Cardiac septum (tissue), 1 donor: ENCODE measurements at regions not wholly inside any gene's neighbourhood (a gene's known extent, or its start where the extent isn't known, plus 50 kb on each side); places are given as distances from the start of the nearest gene placed in this dataset.
"Not testable (repeated sequence)": the region's sequence is repeated elsewhere in the genome, so short reads cannot be mapped to it uniquely, and the experiment has no call there.

Experiments used
- DNase-seq: peaks from one replicate; pipeline ENCODE4 v3.0.0-alpha.2; 2020; ENCODE audit warnings: low spot score
- intact Hi-C: fragments of 100-400 bp; cut with DNase I; formaldehyde crosslinking; loops from one replicate; pipeline ENCODE4 v1.14.0; 2022
- donor health status: DM: no; HTN: no; CAD: no.

DNA sequence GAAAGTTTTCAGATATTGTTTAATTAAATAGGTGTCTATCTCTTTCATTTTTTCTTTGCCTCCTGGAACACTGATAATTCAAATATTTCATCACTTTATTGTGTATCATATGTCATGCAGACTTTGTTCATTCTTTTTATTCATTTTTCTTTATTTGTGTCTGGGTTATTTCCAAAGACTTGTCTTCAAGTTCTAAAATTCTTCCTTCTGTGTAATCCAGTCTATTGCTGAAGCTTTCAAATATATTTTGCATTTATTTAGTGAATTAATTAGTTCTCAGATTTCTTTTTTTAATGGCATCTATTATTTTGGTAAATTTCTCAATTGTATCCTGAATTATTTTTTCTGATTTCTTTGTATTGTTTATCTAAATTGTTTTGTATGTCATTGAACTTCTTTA, 70.1 kb downstream of the ZNF330 start:
- intact Hi-C loops = no loop called here
- no peak for DNase-seq

DNA sequence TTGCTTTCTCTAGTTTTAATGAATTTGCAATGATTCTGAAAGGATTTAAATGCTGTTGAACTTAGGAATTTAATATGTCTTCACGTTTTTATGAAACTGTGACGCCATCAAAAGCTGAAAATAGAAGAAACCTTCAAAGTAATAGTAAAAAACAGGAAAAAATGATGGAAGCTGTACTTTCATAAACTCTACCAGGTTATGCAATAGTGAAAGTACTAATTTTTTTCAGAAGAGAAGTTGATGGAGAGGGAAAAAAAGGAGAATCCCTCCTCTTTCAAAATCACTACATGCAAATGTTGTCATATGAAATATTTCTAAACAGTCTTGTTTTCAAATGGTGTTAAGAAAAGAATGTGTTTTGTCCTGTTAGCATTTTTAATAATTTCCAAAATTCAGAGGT, 73.6 kb downstream of the ZNF330 start:
- DNase-seq = no peak
- intact Hi-C loops = no loop called here

DNA sequence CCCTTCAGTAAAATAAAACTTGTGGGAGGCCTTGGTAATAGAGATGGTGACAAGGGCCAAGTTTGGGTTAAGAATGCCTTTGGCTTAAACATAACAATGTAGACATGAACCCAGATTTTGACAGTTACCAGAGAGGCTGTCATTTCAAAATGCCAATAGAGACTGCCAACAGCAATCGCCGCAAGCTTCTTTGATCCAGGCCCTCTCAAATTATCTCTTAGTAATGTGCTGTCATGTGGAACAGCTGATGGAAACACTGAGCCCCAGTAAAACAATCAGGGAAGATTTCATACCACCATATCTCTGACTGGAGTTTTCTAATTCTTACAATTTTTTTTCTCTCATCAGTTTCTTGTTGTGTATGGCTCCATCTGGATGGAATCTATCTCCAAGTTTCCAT, 80.5 kb downstream of the ZNF330 start:
- intact Hi-C loops = loop anchor here (10.0 kb wide), 1 partner anchor 1544 kb away; the partner anchor contains the start of gene INPP4B
- no peak for DNase-seq

DNA sequence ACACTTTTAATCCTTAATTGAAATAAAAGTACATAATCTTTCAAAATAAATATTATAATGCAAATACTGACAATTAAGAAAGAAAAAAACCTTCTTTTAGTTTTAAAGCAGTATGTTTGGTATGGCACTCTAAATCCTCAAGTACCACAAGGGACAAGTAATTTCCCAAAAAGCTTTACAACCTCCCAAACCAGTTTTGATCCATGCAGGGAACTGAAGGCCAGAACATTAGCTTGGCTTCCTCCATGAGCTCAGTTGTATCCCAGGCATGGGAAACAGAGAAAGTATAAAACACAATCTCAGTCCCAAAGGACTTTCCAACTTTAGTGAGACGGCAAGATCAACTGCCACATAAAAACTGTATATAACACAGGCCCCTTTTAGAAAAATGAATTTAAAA, 82.2 kb downstream of the ZNF330 start:
- DNase-seq = no peak
- intact Hi-C loops = loop anchor here (10.0 kb wide), 1 partner anchor 1542 kb away; the partner anchor contains the start of gene INPP4B

DNA sequence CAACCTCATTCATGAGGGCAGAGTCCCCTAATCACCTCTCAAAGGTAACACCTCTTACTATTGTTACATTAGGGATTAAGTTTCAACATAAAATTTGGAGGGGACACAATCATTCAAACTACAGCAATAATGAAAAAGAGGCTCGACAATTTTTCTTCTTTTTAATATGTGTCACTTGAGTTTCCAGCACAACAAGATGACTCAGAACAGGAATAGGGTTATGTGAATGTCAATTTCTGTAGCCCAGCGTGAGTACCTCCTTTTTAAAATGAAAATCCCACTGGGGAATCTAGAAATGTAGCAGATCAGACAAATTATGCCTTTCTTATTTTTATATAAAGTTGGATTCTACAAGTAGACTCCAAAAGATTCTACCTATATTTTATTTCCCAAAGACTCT, 83.7 kb downstream of the ZNF330 start:
- no peak for DNase-seq
- intact Hi-C loops = loop anchor here (10.0 kb wide), 1 partner anchor 1540 kb away; the partner anchor contains the start of gene INPP4B

DNA sequence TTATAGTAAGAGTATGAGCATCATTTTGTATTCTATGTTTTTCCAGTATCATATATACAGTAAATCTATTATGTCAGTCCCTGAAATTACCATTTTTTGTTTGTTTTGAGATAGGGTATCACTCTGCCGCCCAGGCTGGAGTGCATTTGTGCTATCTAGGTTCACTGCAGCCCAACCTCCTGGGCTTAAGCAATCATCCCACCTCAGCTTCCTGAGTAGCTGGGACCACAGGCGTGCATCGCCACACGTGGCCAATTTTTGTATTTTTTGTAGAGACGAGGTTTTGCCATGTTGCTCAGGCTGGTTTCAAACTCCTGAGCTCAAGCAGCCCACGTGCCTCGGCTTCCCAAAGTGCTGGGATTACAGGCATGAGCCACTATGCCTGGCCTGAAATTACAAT, 85.6 kb downstream of the ZNF330 start:
- intact Hi-C loops = loop anchor here (10.0 kb wide), 1 partner anchor 1538 kb away; the partner anchor contains the start of gene INPP4B

DNA sequence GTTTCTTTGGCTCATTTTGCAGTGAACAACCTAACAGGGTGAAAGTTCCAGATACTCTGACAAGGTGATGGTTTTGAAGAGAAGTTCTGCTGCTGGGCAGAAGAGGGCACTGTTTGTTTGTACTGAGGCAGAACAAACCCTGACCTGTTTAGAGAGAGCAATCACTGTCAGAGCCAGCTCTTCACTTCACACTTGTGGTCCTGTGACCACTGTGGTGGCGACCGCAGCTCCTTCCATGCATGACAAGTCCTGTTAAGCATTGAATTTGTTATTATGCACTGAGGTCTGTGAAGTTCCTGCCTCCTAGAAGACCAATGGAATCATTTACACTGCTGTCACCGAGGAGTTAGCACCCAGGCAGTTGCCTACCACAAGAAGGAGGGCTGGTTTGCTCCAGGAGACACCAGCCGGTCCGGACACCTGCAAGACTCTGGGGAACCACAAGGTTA, 86.6 kb downstream of the ZNF330 start:
- intact Hi-C loops = loop anchor here (10.0 kb wide), 1 partner anchor 1538 kb away; the partner anchor contains the start of gene INPP4B
- no peak for DNase-seq

More for the DNA sequence above, 85.6 kb downstream of the ZNF330 start:
- no peak for DNase-seq

DNA sequence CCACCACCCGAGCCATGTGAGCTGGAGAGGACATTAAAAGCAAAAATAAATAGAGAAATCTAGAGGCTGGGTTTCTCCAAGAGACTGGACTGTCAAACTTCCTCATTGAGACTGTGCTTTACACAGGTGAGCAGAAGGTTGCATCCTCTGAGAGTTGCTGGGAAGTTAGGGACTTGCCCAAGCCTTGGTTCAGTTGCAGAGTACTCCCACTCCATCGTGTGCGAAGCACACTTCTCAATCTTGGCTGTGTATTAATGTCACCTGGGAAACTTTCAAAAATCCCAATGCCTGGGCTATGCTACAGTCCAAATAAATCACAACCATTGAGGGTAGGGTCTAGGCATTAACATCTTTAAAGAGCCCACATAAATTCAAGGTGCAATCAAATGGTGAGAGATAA, 89.2 kb downstream of the ZNF330 start:
- intact Hi-C loops = loop anchor here (10.0 kb wide), 1 partner anchor 1535 kb away; the partner anchor contains the start of gene INPP4B
- DNase-seq = no peak

DNA sequence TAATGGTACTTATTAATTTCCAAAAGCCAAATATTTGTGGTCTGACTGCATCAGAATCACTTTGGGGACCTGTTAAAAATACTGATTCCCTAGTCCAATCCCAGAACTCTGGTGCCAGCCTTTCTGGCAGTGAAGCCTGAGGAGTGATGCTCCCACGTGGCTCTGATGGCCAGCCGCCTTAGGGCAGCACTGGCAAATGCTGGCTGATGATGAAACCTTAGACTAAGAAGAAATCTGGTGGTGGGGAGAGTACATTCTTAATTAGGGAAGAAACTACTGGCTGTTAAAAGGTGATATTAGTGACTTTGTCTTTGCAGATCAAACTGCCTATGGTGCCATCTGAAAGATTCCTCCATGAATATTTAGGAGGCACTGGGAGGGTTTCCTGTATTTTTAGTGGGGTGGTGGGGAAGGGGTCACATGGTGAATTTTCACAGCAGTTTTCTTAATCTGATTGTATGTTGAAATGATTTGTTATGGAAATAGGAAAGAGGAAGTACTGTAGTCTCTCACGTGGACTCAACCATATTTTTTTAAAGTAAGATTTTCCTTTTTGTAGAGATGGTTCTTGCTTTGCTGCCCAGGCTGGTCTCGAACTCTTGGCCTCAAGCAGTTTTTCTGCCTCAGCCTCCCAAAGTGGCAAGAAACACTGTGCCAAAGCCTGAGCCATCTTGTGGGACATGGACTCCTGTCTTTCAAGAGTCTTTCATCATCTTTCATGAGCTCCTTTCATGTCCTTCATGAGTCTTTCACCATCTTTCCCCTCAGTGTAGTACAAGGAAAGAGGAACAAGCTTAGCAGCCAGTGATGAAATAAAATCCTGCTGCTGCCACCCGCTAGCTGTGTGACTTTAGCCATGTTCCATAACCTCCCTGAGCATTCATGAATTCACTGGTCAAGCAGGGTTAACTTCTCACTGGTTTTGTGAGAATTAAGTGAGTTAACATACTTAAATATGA, 90.8 kb downstream of the ZNF330 start:
- no peak for DNase-seq
- intact Hi-C loops = no loop called here

DNA sequence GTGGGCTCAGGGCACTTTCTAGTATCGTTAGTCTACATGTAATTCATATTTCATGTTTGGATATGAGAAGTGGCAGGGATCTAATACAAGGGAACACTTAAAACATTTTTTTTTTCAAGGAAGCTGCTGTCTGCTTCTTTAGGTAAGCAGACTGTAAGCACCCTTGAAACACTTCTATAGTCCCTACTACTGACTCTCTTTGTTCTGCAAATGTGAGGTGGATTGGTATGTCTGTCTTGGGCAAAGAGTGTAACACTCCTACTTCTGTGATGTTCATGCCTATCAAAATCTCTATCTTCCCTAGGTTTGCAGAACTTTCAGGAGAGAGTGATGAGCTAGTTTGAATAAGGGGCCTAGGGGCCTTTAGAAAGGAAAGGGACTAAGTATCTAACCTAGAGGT, 93.9 kb downstream of the ZNF330 start:
- intact Hi-C loops = no loop called here
- DNase-seq = no peak

DNA sequence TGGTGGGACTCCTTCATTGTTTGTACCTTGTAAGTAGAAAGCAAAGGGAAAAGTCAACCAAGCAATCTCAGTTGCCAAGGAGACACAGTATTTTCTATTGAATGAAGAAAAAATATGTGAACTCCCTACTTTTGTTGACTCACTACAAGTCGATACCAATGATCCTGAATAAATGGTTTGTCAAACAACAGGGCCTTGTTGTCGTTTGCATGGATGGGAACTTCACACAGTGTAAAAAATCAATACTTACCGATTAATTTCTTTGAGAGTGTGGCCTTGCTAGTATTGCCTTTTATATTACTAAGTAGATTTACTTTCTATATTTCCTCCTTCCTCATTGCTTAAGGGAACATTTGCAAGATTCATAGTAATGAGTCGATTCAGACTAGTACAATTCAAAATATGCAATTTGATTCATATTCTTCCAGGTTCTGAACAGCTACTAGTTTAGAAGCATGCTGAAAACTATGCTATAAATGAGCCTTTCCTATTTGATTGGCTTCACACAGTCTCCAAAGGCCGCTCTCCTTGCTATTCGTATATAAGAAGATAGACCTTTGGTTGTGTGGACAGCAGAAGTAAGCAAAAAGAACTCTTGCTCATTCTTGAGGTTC, 108.0 kb downstream of the ZNF330 start:
- intact Hi-C loops = no loop called here
- DNase-seq = no peak

DNA sequence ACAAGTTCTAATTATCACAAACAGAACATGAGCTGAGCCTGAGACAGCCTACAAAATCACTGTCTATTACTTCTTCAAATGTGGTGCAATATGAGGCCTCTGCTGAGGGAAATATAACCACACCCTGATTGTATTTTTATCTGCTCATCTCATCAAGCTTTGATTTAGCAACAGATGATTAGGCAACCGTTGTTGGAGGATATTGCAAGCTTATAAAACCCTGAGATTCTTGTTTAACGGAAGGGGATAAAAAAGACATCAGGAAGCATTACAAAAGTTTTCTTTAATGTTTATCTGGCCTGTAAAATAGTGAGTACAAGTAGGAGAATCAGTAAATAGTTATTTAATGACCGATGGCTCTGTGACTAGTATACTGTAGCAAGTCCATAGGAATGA, 108.5 kb downstream of the ZNF330 start:
- intact Hi-C loops = no loop called here
- no peak for DNase-seq

DNA sequence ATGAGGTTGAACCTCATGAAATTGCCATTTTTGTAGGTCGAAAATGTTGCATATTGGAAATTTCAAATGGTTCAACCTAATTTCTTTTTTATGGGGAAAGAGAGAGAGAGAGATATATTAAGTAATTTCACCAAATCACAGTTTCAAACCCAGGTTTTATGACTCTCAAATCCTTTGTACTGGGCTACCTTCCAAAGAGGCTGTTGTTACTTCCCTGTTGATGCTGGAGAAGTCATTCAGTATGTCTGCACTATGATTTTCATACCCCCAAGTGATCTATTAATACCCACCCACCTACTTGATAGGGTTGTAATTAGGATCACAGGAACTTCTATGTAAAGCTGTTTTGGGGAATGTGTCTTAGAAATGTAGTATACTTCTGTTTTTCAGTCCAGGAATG, 109.9 kb downstream of the ZNF330 start:
- no peak for DNase-seq
- intact Hi-C loops = no loop called here

DNA sequence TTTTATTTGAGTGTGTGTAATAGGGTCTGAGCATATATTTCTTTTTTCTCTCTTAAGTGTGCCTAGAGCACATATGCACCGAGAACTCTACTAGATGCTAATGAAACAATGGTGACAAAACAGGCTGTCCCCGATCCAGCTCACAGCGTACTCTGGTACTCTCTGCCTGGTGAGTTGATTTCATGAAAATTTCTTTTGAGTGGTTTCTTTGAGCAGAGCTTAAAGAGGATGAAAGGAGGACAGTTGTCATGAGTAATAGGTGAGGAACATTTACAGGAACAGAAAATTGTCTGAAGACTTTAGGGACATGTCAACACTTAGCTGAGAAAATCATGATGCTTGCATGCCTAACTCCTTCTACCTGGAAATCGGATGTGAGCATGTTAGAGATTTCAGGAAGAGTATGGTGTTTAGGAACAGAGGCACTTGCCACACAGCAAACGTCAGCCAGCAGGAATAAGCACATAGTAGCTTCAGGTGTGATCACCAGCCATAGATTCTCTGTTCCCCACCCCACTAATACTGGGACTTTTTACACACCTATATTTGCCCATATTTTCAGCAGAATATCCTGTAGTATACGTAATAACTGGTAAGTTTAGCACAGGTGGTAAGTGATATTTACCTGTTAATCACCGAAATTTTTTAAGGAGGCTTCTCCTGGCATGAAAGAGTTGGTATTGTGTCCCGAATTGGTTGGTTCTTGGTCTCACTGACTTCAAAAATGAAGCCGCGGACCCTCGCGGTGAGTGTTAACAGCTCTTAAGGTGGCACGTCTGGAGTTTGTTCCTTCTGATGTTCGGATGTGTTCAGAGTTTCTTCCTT, 111.1 kb downstream of the ZNF330 start:
- intact Hi-C loops = no loop called here
- no peak for DNase-seq

DNA sequence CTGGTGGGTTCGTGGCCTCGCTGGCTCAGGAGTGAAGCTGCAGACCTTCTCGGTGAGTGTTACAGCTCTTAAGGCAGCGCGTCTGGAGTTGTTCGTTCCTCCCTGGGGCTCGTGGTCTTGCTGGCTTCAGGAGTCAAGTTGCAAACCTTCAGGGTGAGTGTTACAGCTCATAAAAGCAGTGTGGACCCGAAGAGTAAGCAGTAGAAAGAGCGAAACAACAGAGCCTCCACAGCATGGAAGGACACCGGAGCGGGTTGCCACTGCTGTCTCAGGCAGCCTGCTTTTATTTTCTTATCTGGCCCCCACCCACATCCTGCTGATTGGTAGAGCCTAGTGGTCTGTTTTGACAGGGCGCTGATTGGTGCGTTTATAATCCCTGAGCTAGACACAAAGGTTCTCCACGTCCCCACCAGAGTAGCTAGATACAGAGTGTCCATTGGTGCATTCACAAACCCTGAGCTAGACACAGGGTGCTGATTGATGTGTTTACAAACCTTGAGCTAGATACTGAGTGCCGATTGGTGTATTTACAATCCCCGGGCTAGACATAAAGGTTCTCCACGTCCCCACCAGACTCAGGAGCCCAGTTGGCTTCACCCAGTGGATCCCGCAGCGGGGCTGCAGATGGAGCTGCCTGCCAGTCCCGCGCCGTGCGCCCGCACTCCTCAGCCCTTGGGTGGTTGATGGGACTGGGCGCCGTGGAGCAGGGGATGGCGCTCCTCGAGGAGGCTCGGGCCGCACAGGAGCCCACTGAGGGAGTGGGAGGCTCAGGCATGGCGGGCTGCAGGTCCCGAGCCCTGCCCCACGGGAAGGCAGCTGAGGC, 111.9 kb downstream of the ZNF330 start:
- intact Hi-C loops, DNase-seq: not testable (repeated sequence)

DNA sequence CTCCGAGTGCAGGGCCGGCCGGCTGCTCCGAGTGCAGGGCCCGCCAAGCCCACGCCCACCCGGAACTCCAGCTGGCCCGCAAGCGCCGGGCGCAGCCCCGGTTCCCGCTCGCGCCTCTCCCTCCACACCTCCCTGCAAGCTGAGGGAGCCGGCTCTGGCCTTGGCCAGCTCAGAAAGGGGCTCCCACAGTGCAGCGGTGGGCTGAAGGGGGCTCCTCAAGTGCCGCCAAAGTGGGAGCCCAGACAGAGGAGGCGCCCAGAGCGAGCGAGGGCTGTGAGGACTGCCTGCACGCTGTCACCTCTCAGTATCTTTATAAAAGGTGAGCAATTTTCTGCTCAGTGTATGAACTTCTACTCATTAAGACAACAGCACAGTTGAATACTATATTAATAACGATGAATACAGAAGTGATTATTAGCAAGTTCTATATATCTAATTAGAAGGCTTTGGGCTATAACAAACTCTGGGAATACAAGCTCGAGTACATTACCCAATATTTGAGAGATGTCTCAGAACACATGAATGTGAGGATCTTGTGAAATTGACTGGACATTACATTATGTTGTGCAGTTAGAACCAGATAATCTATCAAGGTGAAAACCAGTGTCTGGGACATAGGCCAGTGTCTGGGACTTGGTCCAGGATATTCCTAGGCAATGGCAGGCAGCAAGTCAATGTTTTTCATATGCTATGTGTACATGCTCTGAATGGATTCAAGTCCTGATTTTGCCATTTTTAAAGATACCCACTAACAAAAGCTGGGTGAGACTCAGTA, 112.9 kb downstream of the ZNF330 start:
- intact Hi-C loops = not testable (repeated sequence)

DNA sequence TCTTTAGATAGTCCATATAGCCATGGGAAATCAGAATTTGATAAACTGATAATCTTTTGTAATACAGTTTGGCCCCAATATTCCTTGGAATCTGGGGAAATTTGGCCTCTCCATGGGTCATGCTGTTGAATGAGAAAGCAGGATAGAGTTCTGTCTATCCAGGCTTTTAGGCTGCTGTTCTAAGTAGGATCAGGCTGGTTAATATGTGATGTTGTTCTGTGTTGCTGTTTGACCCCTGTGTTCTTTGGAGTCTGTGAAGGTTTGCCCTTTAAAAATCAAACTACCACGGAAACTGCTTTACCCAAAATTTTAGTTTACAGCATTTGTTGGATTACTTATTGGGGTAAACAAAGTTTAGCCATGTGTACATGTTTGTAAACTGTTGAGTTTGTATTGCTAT, 114.5 kb downstream of the ZNF330 start:
- intact Hi-C loops = no loop called here

More for the DNA sequence above, 112.9 kb downstream of the ZNF330 start:
- DNase-seq = not testable (repeated sequence)

DNA sequence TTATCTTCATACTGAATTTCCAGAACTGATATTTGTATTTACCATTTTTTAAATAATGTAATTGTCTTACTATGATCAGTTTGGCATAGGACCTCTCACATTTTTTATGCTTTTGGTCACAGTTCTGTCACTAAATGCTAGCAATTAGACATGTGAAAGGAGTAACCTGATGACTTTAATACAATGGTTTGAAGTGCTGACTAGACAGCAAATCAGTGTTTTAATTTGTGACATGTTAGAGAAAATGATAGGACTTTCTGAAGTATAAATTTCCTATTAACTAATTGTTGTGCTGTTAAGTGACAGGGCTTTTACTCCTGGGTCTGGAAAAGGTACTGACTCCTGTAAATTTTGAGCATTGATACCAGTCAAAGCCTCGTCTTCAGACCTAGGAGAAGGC, 117.5 kb downstream of the ZNF330 start:
- no peak for DNase-seq
- intact Hi-C loops = no loop called here

More for the DNA sequence above, 114.5 kb downstream of the ZNF330 start:
- DNase-seq = no peak
